Endothelial cell of umbilical vein (primary cell): ENCODE measurements at regions not wholly inside any gene's neighbourhood (a gene's known extent, or its start where the extent isn't known, plus 50 kb on each side); places are given as distances from the start of the nearest gene placed in this dataset.

ENCODE experiments used
- BruUV-seq: library from RNA; stranded (reverse); fragments of 400-500 nt; replicated peaks from 2 replicates; lab custom pipeline; 2021; lab: Mats Ljungman, UMichigan
- CTCF ChIA-PET: fragments of 300-600, 350-600 bp; sonication (Branson Sonifier 250); formaldehyde crosslinking; loops from one replicate; lab custom pipeline; 2021; ENCODE audit warnings: antibody characterized with exemption, inconsistent platforms; lab: Charles Lee
- POLR2A ChIA-PET: fragments of 300-600, 350-600 bp; sonication (Branson Sonifier 250); formaldehyde crosslinking; loops from one replicate; lab custom pipeline; 2021; ENCODE audit warnings: antibody characterized with exemption, inconsistent platforms; lab: Charles Lee
- DNase-seq: peaks from one replicate; pipeline ENCODE4 v3.0.0-alpha.2; 2011; ENCODE audit warnings: low read depth, low spot score
- FAIRE-seq: peaks from 2 replicates; lab custom pipeline; 2011; peaks lifted over from hg19 to GRCh38; lab: Jason Lieb, UNC
- H2AFZ ChIP-seq: 2 replicates; pipeline ENCODE4 v1.6.0; 2012; ENCODE audit warnings: low read depth, low read length, control low read depth, inconsistent platforms
- H3K27ac ChIP-seq: 2 replicates; pipeline ENCODE4 v1.5.1; 2011; ENCODE audit warnings: low read depth, mild to moderate bottlenecking, control low read depth, low read length, moderate library complexity; ENCODE audit not compliant: insufficient read depth
- H3K27me3 ChIP-seq, 2 experiments: 2 replicates each; pipeline versions ENCODE4 v1.6.0 to v1.6.1; 2011; ENCODE audit warnings: low read length in 2 of 2, mixed read lengths in 1 of 2; ENCODE audit not compliant: control insufficient read depth in 2 of 2, insufficient read depth in 2 of 2
- H3K36me3 ChIP-seq, 2 experiments: 2 replicates in 1 of 2; 3 replicates in 1 of 2; pipeline ENCODE4 v1.5.1; 2011; ENCODE audit warnings: low read length in 2 of 2, mild to moderate bottlenecking in 1 of 2, moderate library complexity in 1 of 2; ENCODE audit not compliant: control insufficient read depth in 2 of 2, insufficient read depth in 2 of 2; ENCODE audit errors: extremely low read depth in 1 of 2
- H3K4me1 ChIP-seq: 3 replicates; pipeline ENCODE4 v1.5.1; 2011; ENCODE audit warnings: mild to moderate bottlenecking, low read length; ENCODE audit not compliant: control insufficient read depth, insufficient read depth; ENCODE audit errors: extremely low read depth
- H3K4me2 ChIP-seq: 2 replicates; pipeline ENCODE4 v1.6.1; 2011; ENCODE audit warnings: low read length, control low read depth, mixed read lengths; ENCODE audit not compliant: insufficient read depth
- H3K4me3 ChIP-seq, 3 experiments: fragments of 200-600 bp in 1 of 3; sonication (generic), shearing (Covaris generic) in 1 of 3; replicated peaks in 1 of 3; 2 replicates each; pipeline ENCODE4 v1.5.1; 2011 to 2016; ENCODE audit warnings: control low read depth in 3 of 3, low read length in 3 of 3, mild to moderate bottlenecking in 2 of 3, inconsistent platforms in 1 of 3, low read depth in 1 of 3, moderate library complexity in 1 of 3; ENCODE audit not compliant: insufficient read depth in 1 of 3
- H3K79me2 ChIP-seq: 2 replicates; pipeline ENCODE4 v1.6.0; 2012; ENCODE audit warnings: low read length, inconsistent platforms; ENCODE audit not compliant: control insufficient read depth, insufficient read depth
- H3K9ac ChIP-seq: replicated peaks from 2 replicates; pipeline ENCODE3; 2011; ENCODE audit warnings: low read length, control low read depth; ENCODE audit not compliant: insufficient read depth; ENCODE audit errors: extremely low read depth
- H3K9me1 ChIP-seq: replicated peaks from 3 replicates; pipeline ENCODE4 v1.6.0; 2011; ENCODE audit warnings: mild to moderate bottlenecking, low read length; ENCODE audit not compliant: control insufficient read depth, insufficient read depth; ENCODE audit errors: extremely low read depth
- H3K9me3 ChIP-seq: replicated peaks from 2 replicates; pipeline ENCODE4 v1.5.1; 2012; ENCODE audit warnings: low read length, inconsistent platforms; ENCODE audit not compliant: control insufficient read depth, insufficient read depth
- H4K20me1 ChIP-seq: replicated peaks from 2 replicates; pipeline ENCODE3; 2011; ENCODE audit warnings: mild to moderate bottlenecking, low read length; ENCODE audit not compliant: control insufficient read depth, insufficient read depth; ENCODE audit errors: extremely low read depth
- CTCF ChIP-seq, 2 donors: IDR thresholded peaks; 1 replicate in 1 of 2; 2 replicates in 1 of 2; pipeline ENCODE4 v1.5.1; 2011; ENCODE audit warnings: low read length in 2 of 2, mild to moderate bottlenecking in 2 of 2, moderate library complexity in 2 of 2, control low read depth in 1 of 2, inconsistent platforms in 1 of 2, low read depth in 1 of 2; ENCODE audit not compliant: insufficient read depth in 1 of 2; ENCODE audit errors: extremely low read depth in 1 of 2
- EZH2 ChIP-seq: IDR thresholded peaks from 2 replicates; pipeline ENCODE4 v1.6.1; 2012; ENCODE audit warnings: borderline replicate concordance, low read depth, mild to moderate bottlenecking, moderate library complexity, low read length, inconsistent platforms; ENCODE audit not compliant: severe bottlenecking
- FOS ChIP-seq: IDR thresholded peaks from 2 replicates; pipeline ENCODE4 v1.6.1; 2011; ENCODE audit warnings: mild to moderate bottlenecking, low read length, moderate library complexity, borderline replicate concordance; ENCODE audit not compliant: insufficient read depth
- GATA2 ChIP-seq: IDR thresholded peaks from 2 replicates; pipeline ENCODE4 v1.7.0; 2011; ENCODE audit warnings: low read depth, mild to moderate bottlenecking, moderate library complexity, mixed read lengths, low read length; ENCODE audit not compliant: insufficient read length, insufficient read depth
- JUN ChIP-seq: IDR thresholded peaks from 2 replicates; pipeline ENCODE4 v1.6.1; 2011; ENCODE audit warnings: borderline replicate concordance, low read depth; ENCODE audit not compliant: insufficient read length, insufficient read depth
- MAX ChIP-seq: IDR thresholded peaks from 2 replicates; pipeline ENCODE4 v1.6.1; 2011; ENCODE audit not compliant: insufficient read depth, insufficient read length
- MYC ChIP-seq: IDR thresholded peaks from one replicate; pipeline ENCODE4 v1.6.1; 2011; ENCODE audit warnings: mild to moderate bottlenecking, low read depth, low read length
- POLR2A ChIP-seq: IDR thresholded peaks from 2 replicates; pipeline ENCODE4 v1.6.1; 2012; ENCODE audit warnings: low read depth, mild to moderate bottlenecking, control low read depth, low read length
- POLR2AphosphoS5 ChIP-seq: IDR thresholded peaks from 2 replicates; pipeline ENCODE4 v1.6.1; 2012; ENCODE audit warnings: low read depth, mild to moderate bottlenecking, control low read depth, low read length, moderate library complexity; ENCODE audit not compliant: insufficient read depth
- dilution Hi-C: fragments of 300-500 bp; cut with MboI; formaldehyde crosslinking; loops from one replicate; pipeline ENCODE4 v1.15.0; 2019; ENCODE audit warnings: low sequenced_read_pairs; ENCODE audit not compliant: extremely low pct_ligation_motif_present
- intact Hi-C: fragments of 100-400 bp; cut with micrococcal nuclease; formaldehyde crosslinking; loops from one replicate; pipeline ENCODE4 v1.10.0; 2022

GRCh38 chr7:67554986-67555385 is 558.4 kb downstream of the TYW1 start:
- intact Hi-C loops = no loop called here
- no TSS peak for BruUV-seq
- Histone ChIP-seq H2AFZ (no peak overlapping the region), H3K27me3 (no peaks in the 10 kb centered on the region), H3K9me1 (no peaks in the 10 kb centered on the region), H3K9ac (no peak overlapping the region), H3K4me3 (no peak overlapping the region), H3K36me3 (no peaks in the 10 kb centered on the region), H3K9me3 (peaks cover 3% of the 10 kb centered on the region), H3K4me2 (no peak overlapping the region), H3K4me1 (no peaks in the 10 kb centered on the region), H4K20me1 (no peaks in the 10 kb centered on the region), H3K79me2 (no peaks in the 10 kb centered on the region), H3K27ac (no peak overlapping the region)
- dilution Hi-C loops = no loop called here
- TF ChIP-seq MYC = no peak
- TF ChIP-seq GATA2 = no peak
- TF ChIP-seq JUN = no peak
- no peak for TF ChIP-seq POLR2A
- no peak for TF ChIP-seq MAX
- TF ChIP-seq POLR2AphosphoS5 = no peak
- TF ChIP-seq EZH2 = no peak
- TF ChIP-seq CTCF (IDR thresholded peaks at IDR 0.05; ENCODE audit: extremely low read depth in 1 of 2, insufficient read depth in 1 of 2, low read depth in 1 of 2, low read length in 2 of 2) = no peak
- TF ChIP-seq FOS = no peak
- POLR2A ChIA-PET = no interaction called here
- FAIRE-seq (no peak), DNase-seq (no peak)
- CTCF ChIA-PET = no interaction called here
